ENCODE measurements at regions not wholly inside any gene's neighbourhood (a gene's known extent, or its start where the extent isn't known, plus 50 kb on each side); places are given as distances from the start of the nearest gene placed in this dataset.

DNA sequence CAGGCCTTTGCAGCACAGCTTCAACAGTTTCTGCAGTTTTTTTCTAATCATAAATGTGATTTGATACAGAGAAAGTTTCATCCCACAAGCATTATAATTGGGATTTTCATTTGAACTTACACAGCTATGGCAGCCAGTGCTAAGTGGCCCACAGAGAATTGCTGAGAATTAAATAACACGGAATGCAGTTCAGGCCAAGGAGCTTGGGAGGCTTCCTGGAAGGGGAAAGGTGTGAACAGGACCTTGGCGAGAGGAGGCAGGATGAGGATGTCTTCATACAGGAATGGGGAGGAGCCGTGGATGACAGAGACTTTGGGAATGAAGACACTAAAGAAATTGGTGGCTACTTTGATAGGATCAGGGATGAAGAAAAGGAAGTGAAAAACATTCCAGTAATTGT, 95.3 kb downstream of the ZNF22 start:
- no peak for TF ChIP-seq CTCF (IDR thresholded peaks at IDR 0.05; ENCODE audit: borderline replicate concordance, extremely low read depth, low read length, poor library complexity, severe bottlenecking)
- no peak for TF ChIP-seq EZH2 (IDR thresholded peaks at IDR 0.05; ENCODE audit: borderline replicate concordance, low read depth, low read length, severe bottlenecking)
